IMR-90 (cell line): ENCODE measurements at regions not wholly inside any gene's neighbourhood (a gene's known extent, or its start where the extent isn't known, plus 50 kb on each side); places are given as distances from the start of the nearest gene placed in this dataset.

Experiments
- BHLHE40 ChIP-seq: fragments of 150-350 bp; IDR thresholded peaks from 2 replicates; pipeline ENCODE4 v1.6.1; 2016; ENCODE audit warnings: mild to moderate bottlenecking, low read depth, low read length
- POLR2A ChIP-seq: IDR thresholded peaks from 2 replicates; pipeline ENCODE4 v1.6.1; 2012; ENCODE audit warnings: mild to moderate bottlenecking, low read depth, low read length
- TF ChIP-seq, protein P1 (sequence below): conservative IDR thresholded peaks from 2 replicates; pipeline ENCODE4 v1.5.1; 2012; ENCODE audit warnings: mild to moderate bottlenecking, low read depth, low read length, improper control_type of control experiment

DNA sequence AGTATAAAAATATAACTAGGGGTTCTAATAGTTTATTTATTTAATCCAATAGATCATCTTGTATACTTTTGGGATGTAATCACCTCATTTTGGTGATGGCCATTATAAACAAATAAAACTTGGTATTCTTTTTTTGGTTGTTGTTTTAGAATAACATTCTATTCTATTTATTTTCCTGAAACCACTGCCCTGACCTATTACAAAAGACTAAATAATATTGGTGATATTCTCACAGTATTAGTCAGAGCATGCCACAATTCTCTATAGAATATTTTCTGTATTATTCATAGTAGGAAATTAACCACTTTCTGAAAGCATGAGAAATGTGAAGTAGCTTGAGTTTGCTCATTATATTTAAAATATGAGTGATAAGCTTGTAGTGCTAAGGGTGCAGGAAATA, 54.1 kb upstream of the LRRC7 start:
- TF ChIP-seq, protein P1, sequence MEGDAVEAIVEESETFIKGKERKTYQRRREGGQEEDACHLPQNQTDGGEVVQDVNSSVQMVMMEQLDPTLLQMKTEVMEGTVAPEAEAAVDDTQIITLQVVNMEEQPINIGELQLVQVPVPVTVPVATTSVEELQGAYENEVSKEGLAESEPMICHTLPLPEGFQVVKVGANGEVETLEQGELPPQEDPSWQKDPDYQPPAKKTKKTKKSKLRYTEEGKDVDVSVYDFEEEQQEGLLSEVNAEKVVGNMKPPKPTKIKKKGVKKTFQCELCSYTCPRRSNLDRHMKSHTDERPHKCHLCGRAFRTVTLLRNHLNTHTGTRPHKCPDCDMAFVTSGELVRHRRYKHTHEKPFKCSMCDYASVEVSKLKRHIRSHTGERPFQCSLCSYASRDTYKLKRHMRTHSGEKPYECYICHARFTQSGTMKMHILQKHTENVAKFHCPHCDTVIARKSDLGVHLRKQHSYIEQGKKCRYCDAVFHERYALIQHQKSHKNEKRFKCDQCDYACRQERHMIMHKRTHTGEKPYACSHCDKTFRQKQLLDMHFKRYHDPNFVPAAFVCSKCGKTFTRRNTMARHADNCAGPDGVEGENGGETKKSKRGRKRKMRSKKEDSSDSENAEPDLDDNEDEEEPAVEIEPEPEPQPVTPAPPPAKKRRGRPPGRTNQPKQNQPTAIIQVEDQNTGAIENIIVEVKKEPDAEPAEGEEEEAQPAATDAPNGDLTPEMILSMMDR = no peak
- no peak for TF ChIP-seq POLR2A
- TF ChIP-seq BHLHE40 = no peak
